A549 (cell line): ENCODE measurements at regions not wholly inside any gene's neighbourhood (a gene's known extent, or its start where the extent isn't known, plus 50 kb on each side); places are given as distances from the start of the nearest gene placed in this dataset.

Source experiments
- ATAC-seq, 2 experiments: fragments of 200-7000 bp in 1 of 2; fragments of >200 bp in 1 of 2; cut with Nextera tagmentation in 1 of 2; cut with Tn5 transposase in 1 of 2; 3 replicates each; pipeline versions ENCODE4 v1.8.0 to v1.9.1; 2018 to 2020; ENCODE audit warnings: mild to moderate bottlenecking in 1 of 2, moderate library complexity in 1 of 2
- CTCF ChIA-PET: fragments of 300-600 bp; sonication (Branson Sonifier 250); formaldehyde crosslinking; extraction: SDS; loops from one replicate; lab custom pipeline; 2021; ENCODE audit warnings: antibody characterized with exemption, inconsistent platforms; lab: Yijun Ruan, JAX
- POLR2A ChIA-PET: fragments of 350-600 bp; formaldehyde crosslinking; extraction: SDS; loops from one replicate; lab custom pipeline; 2021; ENCODE audit warnings: antibody characterized with exemption, inconsistent platforms; lab: Yijun Ruan, JAX
- DNase-seq, 2 experiments: peaks; one replicate each; pipeline versions ENCODE4 v3.0.0 to v3.0.0-alpha.2; 2011 to 2016; ENCODE audit warnings: low read depth in 1 of 2, low spot score in 1 of 2
- FAIRE-seq: peaks from 2 replicates; lab custom pipeline; 2011; peaks lifted over from hg19 to GRCh38; lab: Jason Lieb, UNC
- H3K27ac ChIP-seq, 2 experiments: fragments of >200 bp; sonication (Bioruptor Twin); formaldehyde crosslinking; 3 replicates each; pipeline ENCODE4 v1.5.1; 2016 to 2017
- H3K4me1 ChIP-seq: fragments of >200 bp; sonication (Bioruptor Twin); formaldehyde crosslinking; 3 replicates; pipeline ENCODE4 v1.6.1; 2016
- H3K4me2 ChIP-seq: fragments of >200 bp; sonication (Bioruptor Twin); formaldehyde crosslinking; 3 replicates; pipeline ENCODE4 v1.6.1; 2016
- H3K4me3 ChIP-seq: fragments of >200 bp; sonication (Bioruptor Twin); formaldehyde crosslinking; 3 replicates; pipeline ENCODE4 v1.5.1; 2016
- H3K9me3 ChIP-seq: fragments of >200 bp; sonication (Bioruptor Twin); formaldehyde crosslinking; 3 replicates; pipeline ENCODE4 v1.6.1; 2016
- CBX2 ChIP-seq: fragments of 200-600 bp; sonication (generic); IDR thresholded peaks from 2 replicates; pipeline ENCODE4 v1.6.1; 2016; ENCODE audit warnings: low read depth, mild to moderate bottlenecking, borderline replicate concordance
- CBX8 ChIP-seq: fragments of 200-600 bp; sonication (generic); IDR thresholded peaks from 2 replicates; pipeline ENCODE4 v1.6.1; 2016
- CEBPB ChIP-seq, 2 experiments: fragments of >200 bp in 1 of 2; sonication (Bioruptor Twin) in 1 of 2; formaldehyde crosslinking in 1 of 2; IDR thresholded peaks; 2 replicates each; pipeline ENCODE4 v1.6.1; 2012 to 2016
- CHD2 ChIP-seq: fragments of 150-350 bp; IDR thresholded peaks from 2 replicates; pipeline ENCODE4 v1.6.1; 2014; ENCODE audit warnings: low read length; ENCODE audit not compliant: partially characterized antibody
- EHF ChIP-seq: fragments of 250-450 bp; sonication (Bioruptor Pico); IDR thresholded peaks from 2 replicates; pipeline ENCODE4 v1.5.0; 2020; ENCODE audit warnings: mild to moderate bottlenecking
- ESRRA ChIP-seq: fragments of 150-350 bp; IDR thresholded peaks from 2 replicates; pipeline ENCODE4 v1.6.1; 2014; ENCODE audit warnings: mild to moderate bottlenecking, low read length, borderline replicate concordance
- FOSL2 ChIP-seq, 2 experiments: fragments of 450-650 bp in 1 of 2; fragments of >200 bp in 1 of 2; sonication (Bioruptor Twin) in 1 of 2; formaldehyde crosslinking; IDR thresholded peaks; 2 replicates each; pipeline versions ENCODE4 v1.5.0 to v1.6.1; 2016 to 2020; ENCODE audit warnings: mild to moderate bottlenecking in 1 of 2, moderate library complexity in 1 of 2
- FOXS1 ChIP-seq: fragments of 250-450 bp; sonication (Bioruptor Pico); IDR thresholded peaks from 2 replicates; pipeline ENCODE4 v1.5.0; 2020; ENCODE audit warnings: mild to moderate bottlenecking, moderate library complexity
- HDAC2 ChIP-seq: fragments of 200-600 bp; sonication (generic); IDR thresholded peaks from 2 replicates; pipeline ENCODE4 v1.6.1; 2016
- HES2 ChIP-seq: fragments of >200 bp; sonication (Bioruptor Twin); formaldehyde crosslinking; IDR thresholded peaks from 2 replicates; pipeline ENCODE4 v1.6.1; 2016
- HOXA7 ChIP-seq: fragments of 250-450 bp; sonication (Bioruptor Pico); IDR thresholded peaks from 2 replicates; pipeline ENCODE4 v1.5.0; 2020; ENCODE audit warnings: mild to moderate bottlenecking, moderate library complexity
- JUN ChIP-seq, 2 experiments: fragments of >200 bp; sonication (Bioruptor Twin); formaldehyde crosslinking; IDR thresholded peaks; 2 replicates in 1 of 2; 3 replicates in 1 of 2; pipeline ENCODE4 v1.6.1; 2016 to 2017
- KDM1A ChIP-seq: fragments of 200-600 bp; sonication (generic); IDR thresholded peaks from 2 replicates; pipeline ENCODE4 v1.6.1; 2016; ENCODE audit warnings: low read depth, mild to moderate bottlenecking
- MAFK ChIP-seq: fragments of 450-650 bp; IDR thresholded peaks from 2 replicates; pipeline ENCODE4 v1.6.1; 2014; ENCODE audit not compliant: partially characterized antibody
- MAX ChIP-seq: IDR thresholded peaks from 2 replicates; pipeline ENCODE4 v1.6.1; 2012
- NPAS2 ChIP-seq: fragments of 250-450 bp; sonication (Bioruptor Pico); IDR thresholded peaks from 2 replicates; pipeline ENCODE4 v1.8.0; 2022; ENCODE audit warnings: mild to moderate bottlenecking, moderate library complexity, borderline replicate concordance
- POLR2AphosphoS2 ChIP-seq: conservative IDR thresholded peaks from 2 replicates; pipeline ENCODE4 v1.6.1; 2012; ENCODE audit warnings: low read length, improper control_type of control experiment, inconsistent platforms
- RAD21 ChIP-seq, 2 experiments: fragments of >200 bp in 1 of 2; sonication (Bioruptor Twin) in 1 of 2; formaldehyde crosslinking in 1 of 2; IDR thresholded peaks in 1 of 2; conservative IDR thresholded peaks in 1 of 2; 2 replicates in 1 of 2; 3 replicates in 1 of 2; pipeline ENCODE4 v1.6.1; 2012 to 2018; ENCODE audit warnings: inconsistent platforms in 1 of 2
- RARB ChIP-seq: fragments of 250-450 bp; sonication (Bioruptor Pico); IDR thresholded peaks from 2 replicates; pipeline ENCODE4 v1.8.0; 2021; ENCODE audit warnings: mild to moderate bottlenecking, moderate library complexity
- REST ChIP-seq: fragments of 200-600 bp; sonication (generic); IDR thresholded peaks from 2 replicates; pipeline ENCODE4 v1.6.1; 2016; ENCODE audit warnings: antibody characterized with exemption, mild to moderate bottlenecking, moderate library complexity
- RFX5 ChIP-seq: fragments of 450-650 bp; IDR thresholded peaks from 2 replicates; pipeline ENCODE4 v1.7.1; 2014; ENCODE audit warnings: antibody characterized with exemption, mild to moderate bottlenecking, moderate library complexity
- RNF2 ChIP-seq: fragments of 200-600 bp; sonication (generic); IDR thresholded peaks from 2 replicates; pipeline ENCODE4 v1.6.1; 2016; ENCODE audit warnings: low read depth, mild to moderate bottlenecking, antibody characterized with exemption, moderate library complexity, borderline replicate concordance
- SMC3 ChIP-seq: fragments of >200 bp; sonication (Bioruptor Twin); formaldehyde crosslinking; IDR thresholded peaks from 3 replicates; pipeline ENCODE4 v1.6.1; 2018; ENCODE audit warnings: inconsistent platforms
- ZC3H11A ChIP-seq: fragments of 450-650 bp; IDR thresholded peaks from 2 replicates; pipeline ENCODE4 v1.6.1; 2014; ENCODE audit warnings: antibody characterized with exemption, mild to moderate bottlenecking
- ZFP36 ChIP-seq: fragments of 450-650 bp; IDR thresholded peaks from 2 replicates; pipeline ENCODE4 v1.6.1; 2014; ENCODE audit warnings: borderline replicate concordance; ENCODE audit not compliant: partially characterized antibody
- ZNF302 ChIP-seq: fragments of 250-450 bp; sonication (Bioruptor Pico); IDR thresholded peaks from 2 replicates; pipeline ENCODE4 v1.9.0; 2021; ENCODE audit warnings: inconsistent platforms, mild to moderate bottlenecking, moderate library complexity
- ZSCAN20 ChIP-seq: fragments of 250-450 bp; sonication (Bioruptor Pico); IDR thresholded peaks from 2 replicates; pipeline ENCODE4 v1.8.0; 2022; ENCODE audit warnings: mild to moderate bottlenecking, moderate library complexity
- WGBS: methylation state at CpG from one replicate; pipeline ENCODE4 v1.1.6; 2017; ENCODE audit errors: missing lambda C conversion rate; 5-methylcytosine and 5-hydroxymethylcytosine counted together
- TF ChIP-seq, protein P1 (sequence below): fragments of >200 bp; sonication (Bioruptor Twin); formaldehyde crosslinking; IDR thresholded peaks from 3 replicates; pipeline ENCODE4 v1.5.1; 2016
- TF ChIP-seq, protein P2 (sequence below): IDR thresholded peaks from 2 replicates; pipeline ENCODE4 v1.6.1; 2012
- TF ChIP-seq, protein P3 (sequence below): fragments of 250-450 bp; sonication (Bioruptor Pico); IDR thresholded peaks from 2 replicates; pipeline ENCODE4 v1.5.0; 2020; ENCODE audit warnings: low read depth, mild to moderate bottlenecking, moderate library complexity
- TF ChIP-seq, protein P4 (sequence below): fragments of 450-650 bp; IDR thresholded peaks from 2 replicates; pipeline ENCODE4 v1.6.1; 2014; ENCODE audit warnings: antibody characterized with exemption

- ATAC-seq (no peak), FAIRE-seq (no peak), DNase-seq (no peak)
- CTCF ChIA-PET, result no interaction called here
- POLR2A ChIA-PET, result no interaction called here
- no peaks in the 10 kb centered on the region for H3K9me3 ChIP-seq
- H3K27ac ChIP-seq, result no peak overlapping the region
- H3K4me1 ChIP-seq, result no peaks in the 10 kb centered on the region
- H3K4me2 ChIP-seq, result no peak overlapping the region
- 17% methylated on average over 5 of the region's 5 CpGs for WGBS
- H3K4me3 ChIP-seq, result no peak overlapping the region
- TF ChIP-seq CEBPB (IDR thresholded peaks at IDR 0.05) (no peak), ZSCAN20 (CRISPR knock-in tag) (no peak), JUN (IDR thresholded peaks at IDR 0.05) (no peak), ZC3H11A (no peak), RARB (CRISPR knock-in tag) (no peak), RAD21 (conservative IDR thresholded peaks at IDR 0.05 in 1 of 2, IDR thresholded peaks at IDR 0.05 in 1 of 2) (no peak), REST (no peak), EHF (CRISPR knock-in tag) (no peak), RNF2 (no peak), ZNF302 (CRISPR knock-in tag) (no peak), CBX2 (no peak), HOXA7 (CRISPR knock-in tag) (no peak), POLR2AphosphoS2 (no peak), NPAS2 (CRISPR knock-in tag) (no peak), ESRRA (no peak)
- TF ChIP-seq, protein P1, sequence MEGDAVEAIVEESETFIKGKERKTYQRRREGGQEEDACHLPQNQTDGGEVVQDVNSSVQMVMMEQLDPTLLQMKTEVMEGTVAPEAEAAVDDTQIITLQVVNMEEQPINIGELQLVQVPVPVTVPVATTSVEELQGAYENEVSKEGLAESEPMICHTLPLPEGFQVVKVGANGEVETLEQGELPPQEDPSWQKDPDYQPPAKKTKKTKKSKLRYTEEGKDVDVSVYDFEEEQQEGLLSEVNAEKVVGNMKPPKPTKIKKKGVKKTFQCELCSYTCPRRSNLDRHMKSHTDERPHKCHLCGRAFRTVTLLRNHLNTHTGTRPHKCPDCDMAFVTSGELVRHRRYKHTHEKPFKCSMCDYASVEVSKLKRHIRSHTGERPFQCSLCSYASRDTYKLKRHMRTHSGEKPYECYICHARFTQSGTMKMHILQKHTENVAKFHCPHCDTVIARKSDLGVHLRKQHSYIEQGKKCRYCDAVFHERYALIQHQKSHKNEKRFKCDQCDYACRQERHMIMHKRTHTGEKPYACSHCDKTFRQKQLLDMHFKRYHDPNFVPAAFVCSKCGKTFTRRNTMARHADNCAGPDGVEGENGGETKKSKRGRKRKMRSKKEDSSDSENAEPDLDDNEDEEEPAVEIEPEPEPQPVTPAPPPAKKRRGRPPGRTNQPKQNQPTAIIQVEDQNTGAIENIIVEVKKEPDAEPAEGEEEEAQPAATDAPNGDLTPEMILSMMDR, result no peak
- TF ChIP-seq, protein P2, sequence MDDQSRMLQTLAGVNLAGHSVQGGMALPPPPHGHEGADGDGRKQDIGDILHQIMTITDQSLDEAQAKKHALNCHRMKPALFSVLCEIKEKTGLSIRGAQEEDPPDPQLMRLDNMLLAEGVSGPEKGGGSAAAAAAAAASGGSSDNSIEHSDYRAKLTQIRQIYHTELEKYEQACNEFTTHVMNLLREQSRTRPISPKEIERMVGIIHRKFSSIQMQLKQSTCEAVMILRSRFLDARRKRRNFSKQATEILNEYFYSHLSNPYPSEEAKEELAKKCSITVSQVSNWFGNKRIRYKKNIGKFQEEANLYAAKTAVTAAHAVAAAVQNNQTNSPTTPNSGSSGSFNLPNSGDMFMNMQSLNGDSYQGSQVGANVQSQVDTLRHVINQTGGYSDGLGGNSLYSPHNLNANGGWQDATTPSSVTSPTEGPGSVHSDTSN, result no peak
- TF ChIP-seq, protein P3, sequence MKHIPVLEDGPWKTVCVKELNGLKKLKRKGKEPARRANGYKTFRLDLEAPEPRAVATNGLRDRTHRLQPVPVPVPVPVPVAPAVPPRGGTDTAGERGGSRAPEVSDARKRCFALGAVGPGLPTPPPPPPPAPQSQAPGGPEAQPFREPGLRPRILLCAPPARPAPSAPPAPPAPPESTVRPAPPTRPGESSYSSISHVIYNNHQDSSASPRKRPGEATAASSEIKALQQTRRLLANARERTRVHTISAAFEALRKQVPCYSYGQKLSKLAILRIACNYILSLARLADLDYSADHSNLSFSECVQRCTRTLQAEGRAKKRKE (CRISPR knock-in tag), result no peak
Observed at GRCh38 chr5:18944771-18945170, 1043.2 kb downstream of the CDH18 start.

- H3K4me3 ChIP-seq, result no peak overlapping the region
- no peak for ATAC-seq
- FAIRE-seq, result no peak
- TF ChIP-seq CBX2 (no peak), CBX8 (no peak), EHF (CRISPR knock-in tag) (no peak), CHD2 (no peak), FOXS1 (CRISPR knock-in tag) (no peak), ZNF302 (CRISPR knock-in tag) (no peak), POLR2AphosphoS2 (no peak), MAX (no peak), MAFK (no peak), HES2 (no peak), ZFP36 (no peak), HDAC2 (no peak), RFX5 (no peak), HOXA7 (CRISPR knock-in tag) (no peak), KDM1A (no peak), SMC3 (no peak), FOSL2 (IDR thresholded peaks at IDR 0.05) (no peak), FOSL2 (CRISPR knock-in tag; IDR thresholded peaks at IDR 0.05) (no peak)
- TF ChIP-seq, protein P4, sequence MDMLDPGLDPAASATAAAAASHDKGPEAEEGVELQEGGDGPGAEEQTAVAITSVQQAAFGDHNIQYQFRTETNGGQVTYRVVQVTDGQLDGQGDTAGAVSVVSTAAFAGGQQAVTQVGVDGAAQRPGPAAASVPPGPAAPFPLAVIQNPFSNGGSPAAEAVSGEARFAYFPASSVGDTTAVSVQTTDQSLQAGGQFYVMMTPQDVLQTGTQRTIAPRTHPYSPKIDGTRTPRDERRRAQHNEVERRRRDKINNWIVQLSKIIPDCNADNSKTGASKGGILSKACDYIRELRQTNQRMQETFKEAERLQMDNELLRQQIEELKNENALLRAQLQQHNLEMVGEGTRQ, result no peak
Observed at GRCh38 chr5:18954239-18954638, 1033.8 kb downstream of the CDH18 start.

More at GRCh38 chr5:18954239-18954638, 1033.8 kb downstream of the CDH18 start:
- DNase-seq, result no peak
- Histone ChIP-seq H3K9me3 (0 out of 3 replicates have a peak, but pooled peaks cover 2% of the 10 kb centered on the region), H3K4me1 (no peaks in the 10 kb centered on the region), H3K27ac (no peak overlapping the region), H3K4me2 (no peak overlapping the region)
- ChIA-PET CTCF (no interaction called here), POLR2A (no interaction called here)
- 7% methylated on average over 2 of the region's 2 CpGs for WGBS
